Neuron (in vitro differentiated cells): ENCODE measurements at regions not wholly inside any gene's neighbourhood (a gene's known extent, or its start where the extent isn't known, plus 50 kb on each side); places are given as distances from the start of the nearest gene placed in this dataset.
A peak's percentile ranks its signal among the peaks of the same experiment; 100 is the strongest.
"Not testable (repeated sequence)": the region's sequence is repeated elsewhere in the genome, so short reads cannot be mapped to it uniquely, and the experiment has no call there.

Source experiments
- H2AFZ ChIP-seq: one replicate; pipeline ENCODE4 v1.6.1; 2013; ENCODE audit warnings: low read depth, mild to moderate bottlenecking, inconsistent platforms, low read length, moderate library complexity
- H3K27me3 ChIP-seq: one replicate; pipeline ENCODE4 v1.6.1; 2013; ENCODE audit warnings: low read length; ENCODE audit not compliant: insufficient read depth
- H3K36me3 ChIP-seq: one replicate; pipeline ENCODE4 v1.6.1; 2013; ENCODE audit warnings: low read length; ENCODE audit not compliant: insufficient read depth
- H3K4me1 ChIP-seq: one replicate; pipeline ENCODE4 v1.6.1; 2013; ENCODE audit warnings: low read length; ENCODE audit not compliant: insufficient read depth
- H3K4me3 ChIP-seq: 2 replicates; pipeline ENCODE4 v1.5.1; 2013; ENCODE audit warnings: mild to moderate bottlenecking, low read length, moderate library complexity
- H3K9me3 ChIP-seq: one replicate; pipeline ENCODE4 v1.6.1; 2013; ENCODE audit warnings: low read length

GRCh38 chr7:87007038-87007437 is 52.4 kb downstream of the ELAPOR2 start:
- Histone ChIP-seq H3K36me3 (no peaks in the 10 kb centered on the region), H3K27me3 (no peaks in the 10 kb centered on the region), H2AFZ (no peak overlapping the region)

GRCh38 chr7:87004956-87005355 is 54.5 kb downstream of the ELAPOR2 start:
- Histone ChIP-seq H3K27me3 (no peaks in the 10 kb centered on the region), H3K9me3 (no peaks in the 10 kb centered on the region), H2AFZ (no peak overlapping the region), H3K4me3 (peak overlapping the region; percentile 33), H3K4me1 (peaks cover 41% of the 10 kb centered on the region), H3K36me3 (no peaks in the 10 kb centered on the region)

More at GRCh38 chr7:87007038-87007437, 52.4 kb downstream of the ELAPOR2 start:
- Histone ChIP-seq H3K4me1 (peaks cover 33% of the 10 kb centered on the region), H3K4me3 (no peak overlapping the region), H3K9me3 (no peaks in the 10 kb centered on the region)

- H3K4me3 ChIP-seq, result peak overlapping the region; percentile 33
- peaks cover 48% of the 10 kb centered on the region for H3K4me1 ChIP-seq
Measured at GRCh38 chr7:87003872-87004798, 55.3 kb downstream of the ELAPOR2 start.

GRCh38 chr7:87001214-87001613 is 58.2 kb downstream of the ELAPOR2 start:
- H3K4me1 ChIP-seq, result peaks cover 48% of the 10 kb centered on the region
- H2AFZ ChIP-seq, result no peak overlapping the region
- H3K4me3 ChIP-seq, result no peak overlapping the region
- H3K9me3 ChIP-seq, result no peaks in the 10 kb centered on the region
- H3K36me3 ChIP-seq, result no peaks in the 10 kb centered on the region
- no peaks in the 10 kb centered on the region for H3K27me3 ChIP-seq

More at GRCh38 chr7:87003872-87004798, 55.3 kb downstream of the ELAPOR2 start:
- Histone ChIP-seq H3K9me3 (no peaks in the 10 kb centered on the region), H3K36me3 (no peaks in the 10 kb centered on the region), H2AFZ (peak overlapping the region; percentile 15), H3K27me3 (no peaks in the 10 kb centered on the region)

- peaks cover 44% of the 10 kb centered on the region for H3K4me1 ChIP-seq
- no peaks in the 10 kb centered on the region for H3K9me3 ChIP-seq
- no peak overlapping the region for H2AFZ ChIP-seq
- no peak overlapping the region for H3K4me3 ChIP-seq
- H3K27me3 ChIP-seq, result no peaks in the 10 kb centered on the region
- H3K36me3 ChIP-seq, result no peaks in the 10 kb centered on the region
Measured at GRCh38 chr7:87000344-87000743, 59.1 kb downstream of the ELAPOR2 start.

GRCh38 chr7:86999750-87000149 is 59.7 kb downstream of the ELAPOR2 start:
- Histone ChIP-seq H3K36me3 (no peaks in the 10 kb centered on the region), H3K9me3 (no peaks in the 10 kb centered on the region), H3K4me3 (no peak overlapping the region), H2AFZ (no peak overlapping the region), H3K27me3 (no peaks in the 10 kb centered on the region), H3K4me1 (peaks cover 38% of the 10 kb centered on the region)

- Histone ChIP-seq H3K4me3 (no peak overlapping the region), H3K27me3 (no peaks in the 10 kb centered on the region), H3K36me3 (no peaks in the 10 kb centered on the region), H2AFZ (no peak overlapping the region), H3K4me1 (peaks cover 15% of the 10 kb centered on the region), H3K9me3 (no peaks in the 10 kb centered on the region)
Measured at GRCh38 chr7:86995814-86996213, 63.6 kb downstream of the ELAPOR2 start.

GRCh38 chr7:86995052-86995725 is 64.3 kb downstream of the ELAPOR2 start:
- Histone ChIP-seq H3K4me1 (peaks cover 9% of the 10 kb centered on the region), H3K9me3 (no peaks in the 10 kb centered on the region)

GRCh38 chr7:86991771-86992191 is 67.7 kb downstream of the ELAPOR2 start:
- H3K36me3 ChIP-seq, result no peaks in the 10 kb centered on the region
- H3K27me3 ChIP-seq, result no peaks in the 10 kb centered on the region
- H3K4me1 ChIP-seq, result no peaks in the 10 kb centered on the region
- H2AFZ ChIP-seq, result no peak overlapping the region
- H3K4me3 ChIP-seq, result no peak overlapping the region
- H3K9me3 ChIP-seq, result no peaks in the 10 kb centered on the region

More at GRCh38 chr7:86995052-86995725, 64.3 kb downstream of the ELAPOR2 start:
- Histone ChIP-seq H2AFZ (no peak overlapping the region), H3K4me3 (no peak overlapping the region), H3K36me3 (no peaks in the 10 kb centered on the region), H3K27me3 (no peaks in the 10 kb centered on the region)

- no peak overlapping the region for H3K4me3 ChIP-seq
- no peaks in the 10 kb centered on the region for H3K27me3 ChIP-seq
- no peaks in the 10 kb centered on the region for H3K36me3 ChIP-seq
- no peaks in the 10 kb centered on the region for H3K9me3 ChIP-seq
- H2AFZ ChIP-seq, result no peak overlapping the region
- H3K4me1 ChIP-seq, result no peaks in the 10 kb centered on the region
Measured at GRCh38 chr7:86991093-86991769, 68.2 kb downstream of the ELAPOR2 start.

GRCh38 chr7:86989407-86989806 is 70.0 kb downstream of the ELAPOR2 start:
- Histone ChIP-seq H3K4me3 (no peak overlapping the region), H3K4me1 (no peaks in the 10 kb centered on the region)

GRCh38 chr7:86987834-86988233 is 71.6 kb downstream of the ELAPOR2 start:
- not testable (repeated sequence) for H3K9me3 ChIP-seq, H3K36me3 ChIP-seq, H3K4me1 ChIP-seq, H2AFZ ChIP-seq, H3K27me3 ChIP-seq, H3K4me3 ChIP-seq

More at GRCh38 chr7:86989407-86989806, 70.0 kb downstream of the ELAPOR2 start:
- Histone ChIP-seq H3K27me3 (no peaks in the 10 kb centered on the region), H3K36me3 (no peaks in the 10 kb centered on the region), H3K9me3 (no peaks in the 10 kb centered on the region), H2AFZ (no peak overlapping the region)

GRCh38 chr7:86987358-86987757 is 72.1 kb downstream of the ELAPOR2 start:
- H3K27me3 ChIP-seq, H3K4me1 ChIP-seq, H3K4me3 ChIP-seq, H3K36me3 ChIP-seq, H3K9me3 ChIP-seq, H2AFZ ChIP-seq: not testable (repeated sequence)
